ENCODE measurements at regions not wholly inside any gene's neighbourhood (a gene's known extent, or its start where the extent isn't known, plus 50 kb on each side); places are given as distances from the start of the nearest gene placed in this dataset.

GRCh38 chrX:2581296-2581695, 80.5 kb upstream of the DHRSX start:
- WGBS (ENCODE audit: insufficient coverage): 96% methylated on average over 4 of the region's 4 CpGs
- peaks cover 5% of the 10 kb centered on the region for H3K4me1 ChIP-seq (ENCODE audit: control insufficient read depth, insufficient read depth, low read length)
- peaks cover 4 to 5% of the 10 kb centered on the region in 2 donors for H3K4me1 Mint-ChIP-seq
- DNase-seq (no peak), ATAC-seq (no peak)
- H3K4me3 Mint-ChIP-seq: no peak overlapping the region
- no peak overlapping the region for H3K27ac Mint-ChIP-seq
- no peaks in the 10 kb centered on the region for H3K36me3 ChIP-seq (ENCODE audit: control insufficient read depth, insufficient read depth, low read length)
- H3K36me3 Mint-ChIP-seq: no peaks in the 10 kb centered on the region
- peaks cover 40 to 43% of the 10 kb centered on the region in 2 donors for H3K27me3 Mint-ChIP-seq (ENCODE audit: low read depth in 2 of 2)
- H3K27ac ChIP-seq (ENCODE audit: low read length): no peak overlapping the region
- intact Hi-C loops (cut with micrococcal nuclease): no loop called here
- H3K4me3 ChIP-seq (ENCODE audit: low read length): no peak overlapping the region
- H3K9me3 ChIP-seq (ENCODE audit: control insufficient read depth, insufficient read depth, low read length): no peaks in the 10 kb centered on the region
- H3K27me3 ChIP-seq (ENCODE audit: control insufficient read depth, insufficient read depth, low read length): peaks cover 22% of the 10 kb centered on the region
- H3K9me3 Mint-ChIP-seq: no peaks in the 10 kb centered on the region
- TF ChIP-seq CTCF (IDR thresholded peaks at IDR 0.05): no peak

- Histone ChIP-seq H3K27ac (ENCODE audit: low read length) (no peak overlapping the region), H3K36me3 (ENCODE audit: control insufficient read depth, insufficient read depth, low read length) (no peaks in the 10 kb centered on the region), H3K9me3 (ENCODE audit: control insufficient read depth, insufficient read depth, low read length) (no peaks in the 10 kb centered on the region), H3K4me3 (ENCODE audit: low read length) (no peak overlapping the region), H3K4me1 (ENCODE audit: control insufficient read depth, insufficient read depth, low read length) (peaks cover 5% of the 10 kb centered on the region), H3K27me3 (ENCODE audit: control insufficient read depth, insufficient read depth, low read length) (peaks cover 17% of the 10 kb centered on the region)
- Mint-ChIP-seq H3K36me3 (no peaks in the 10 kb centered on the region), H3K4me3 (no peak overlapping the region), H3K27me3 (ENCODE audit: low read depth in 2 of 2) (peaks cover 34% of the 10 kb centered on the region in 2 donors), H3K4me1 (no peaks in the 10 kb centered on the region), H3K27ac (no peak overlapping the region), H3K9me3 (no peaks in the 10 kb centered on the region)
- intact Hi-C loops (cut with micrococcal nuclease): no loop called here
- no peak for TF ChIP-seq CTCF (IDR thresholded peaks at IDR 0.05)
- DNase-seq (no peak), ATAC-seq (no peak)
- WGBS (ENCODE audit: insufficient coverage): 19% methylated on average over 12 of the region's 12 CpGs
Measured at GRCh38 chrX:2578864-2579263, 78.1 kb upstream of the DHRSX start.

GRCh38 chrX:2577844-2578466, 77.2 kb upstream of the DHRSX start:
- no peaks in the 10 kb centered on the region for H3K9me3 Mint-ChIP-seq
- H3K36me3 Mint-ChIP-seq: no peaks in the 10 kb centered on the region
- H3K4me3 Mint-ChIP-seq: no peak overlapping the region
- TF ChIP-seq CTCF (IDR thresholded peaks at IDR 0.05): no peak
- intact Hi-C loops (cut with micrococcal nuclease): no loop called here
- 90% methylated on average over 15 of the region's 15 CpGs for WGBS (ENCODE audit: insufficient coverage)
- Histone ChIP-seq H3K9me3 (ENCODE audit: control insufficient read depth, insufficient read depth, low read length) (no peaks in the 10 kb centered on the region), H3K4me3 (ENCODE audit: low read length) (no peak overlapping the region), H3K27ac (ENCODE audit: low read length) (no peak overlapping the region), H3K36me3 (ENCODE audit: control insufficient read depth, insufficient read depth, low read length) (no peaks in the 10 kb centered on the region), H3K27me3 (ENCODE audit: control insufficient read depth, insufficient read depth, low read length) (peaks cover 13% of the 10 kb centered on the region), H3K4me1 (ENCODE audit: control insufficient read depth, insufficient read depth, low read length) (peaks cover 3% of the 10 kb centered on the region)
- no peak overlapping the region for H3K27ac Mint-ChIP-seq
- H3K4me1 Mint-ChIP-seq: no peaks in the 10 kb centered on the region
- DNase-seq (no peak), ATAC-seq (no peak)
- H3K27me3 Mint-ChIP-seq (ENCODE audit: low read depth in 2 of 2): peaks cover 29 to 30% of the 10 kb centered on the region in 2 donors

GRCh38 chrX:2576793-2577192, 76.0 kb upstream of the DHRSX start:
- peaks cover 1% of the 10 kb centered on the region for H3K27me3 ChIP-seq (ENCODE audit: control insufficient read depth, insufficient read depth, low read length)
- H3K4me1 ChIP-seq (ENCODE audit: control insufficient read depth, insufficient read depth, low read length): peaks cover 3% of the 10 kb centered on the region
- 90% methylated on average over 8 of the region's 8 CpGs for WGBS (ENCODE audit: insufficient coverage)
- no peak overlapping the region for H3K27ac ChIP-seq (ENCODE audit: low read length)
- no peaks in the 10 kb centered on the region for H3K9me3 Mint-ChIP-seq
- no peaks in the 10 kb centered on the region for H3K9me3 ChIP-seq (ENCODE audit: control insufficient read depth, insufficient read depth, low read length)
- no peaks in the 10 kb centered on the region for H3K36me3 ChIP-seq (ENCODE audit: control insufficient read depth, insufficient read depth, low read length)
- TF ChIP-seq CTCF (IDR thresholded peaks at IDR 0.05): no peak
- H3K4me3 ChIP-seq (ENCODE audit: low read length): no peak overlapping the region
- no peak for DNase-seq
- H3K4me1 Mint-ChIP-seq: no peaks in the 10 kb centered on the region
- ATAC-seq: no peak
- H3K27ac Mint-ChIP-seq: no peak overlapping the region
- no peak overlapping the region for H3K4me3 Mint-ChIP-seq
- intact Hi-C loops (cut with micrococcal nuclease): no loop called here
- H3K36me3 Mint-ChIP-seq: no peaks in the 10 kb centered on the region
- H3K27me3 Mint-ChIP-seq (ENCODE audit: low read depth in 2 of 2): peaks cover 18 to 19% of the 10 kb centered on the region in 2 donors

Data from natural killer cell (primary cell).